Testis (tissue), 2 donors: ENCODE measurements at regions not wholly inside any gene's neighbourhood (a gene's known extent, or its start where the extent isn't known, plus 50 kb on each side); places are given as distances from the start of the nearest gene placed in this dataset.

ENCODE experiments used
- DNase-seq: peaks from one replicate; pipeline ENCODE4 v3.0.0-alpha.2; 2019
- H3K27ac ChIP-seq, 2 donors: fragments of 200-600 bp; sonication (generic); one replicate each; pipeline ENCODE4 v1.5.1; 2019
- H3K27me3 ChIP-seq: fragments of 200-600 bp; sonication (generic); one replicate; pipeline ENCODE4 v1.5.1; 2019
- H3K36me3 ChIP-seq: fragments of 200-600 bp; sonication (generic); one replicate; pipeline ENCODE4 v1.5.1; 2017; ENCODE audit warnings: low read depth; ENCODE audit errors: missing control alignments
- H3K4me1 ChIP-seq: fragments of 200-600 bp; sonication (generic); one replicate; pipeline ENCODE4 v1.5.1; 2019
- H3K4me3 ChIP-seq, 2 donors: fragments of 200-600 bp; sonication (generic); one replicate each; pipeline ENCODE4 v1.5.1; 2017 to 2019
- H3K9me3 ChIP-seq: fragments of 200-600 bp; sonication (generic); one replicate; pipeline ENCODE4 v1.5.1; 2017
- POLR2A ChIP-seq: fragments of 450-650 bp; IDR thresholded peaks from one replicate; pipeline ENCODE4 v1.6.1; 2017; ENCODE audit warnings: antibody characterized with exemption, mild to moderate bottlenecking, moderate library complexity
- WGBS, 2 donors: methylation state at CpG; one replicate each; pipeline ENCODE4 v1.1.5; 2018; 5-methylcytosine and 5-hydroxymethylcytosine counted together
- intact Hi-C: fragments of 100-400 bp; cut with DNase I; formaldehyde crosslinking; loops from one replicate; pipeline ENCODE4 v1.15.1; 2023; ENCODE audit warnings: low total_unique reads
- TF ChIP-seq, protein P1 (sequence below), 3 experiments: fragments of 450-650 bp in 2 of 3; fragments of 200-600 bp in 1 of 3; sonication (generic) in 1 of 3; IDR thresholded peaks; one replicate each; pipeline ENCODE4 v1.5.1; 2016 to 2019; ENCODE audit warnings: antibody characterized with exemption in 3 of 3, mild to moderate bottlenecking in 2 of 3, moderate library complexity in 1 of 3

DNA sequence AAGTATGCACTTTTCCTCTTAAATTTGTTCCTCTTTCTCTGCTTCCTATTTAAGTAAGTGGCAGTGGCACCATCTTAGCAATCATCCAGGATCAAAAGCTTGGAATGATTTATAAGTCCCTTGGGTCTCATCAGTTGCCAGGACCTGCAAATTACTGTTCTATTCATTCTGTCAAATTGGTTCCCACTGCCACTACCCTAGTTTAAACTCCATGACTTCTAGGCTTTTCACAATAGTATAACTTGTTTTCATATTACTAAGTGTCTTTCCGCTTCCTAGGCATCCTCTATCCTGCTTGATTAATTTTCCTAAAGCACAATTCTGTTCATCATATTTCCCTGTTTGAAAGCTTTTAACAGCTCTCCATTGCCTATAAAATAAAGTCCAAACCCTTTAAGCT is 363.9 kb upstream of the MEF2C start:
- DNase-seq, result no peak
- Histone ChIP-seq H3K27me3 (no peaks in the 10 kb centered on the region), H3K27ac (no peak overlapping the region), H3K4me1 (no peaks in the 10 kb centered on the region), H3K36me3 (no peaks in the 10 kb centered on the region), H3K4me3 (no peak overlapping the region), H3K9me3 (no peaks in the 10 kb centered on the region)
- WGBS, 2 donors, result 97 to 98% methylated on average over 1 of the region's 1 CpG
- intact Hi-C loops, result no loop called here
- no peak for TF ChIP-seq POLR2A
- TF ChIP-seq, protein P1, sequence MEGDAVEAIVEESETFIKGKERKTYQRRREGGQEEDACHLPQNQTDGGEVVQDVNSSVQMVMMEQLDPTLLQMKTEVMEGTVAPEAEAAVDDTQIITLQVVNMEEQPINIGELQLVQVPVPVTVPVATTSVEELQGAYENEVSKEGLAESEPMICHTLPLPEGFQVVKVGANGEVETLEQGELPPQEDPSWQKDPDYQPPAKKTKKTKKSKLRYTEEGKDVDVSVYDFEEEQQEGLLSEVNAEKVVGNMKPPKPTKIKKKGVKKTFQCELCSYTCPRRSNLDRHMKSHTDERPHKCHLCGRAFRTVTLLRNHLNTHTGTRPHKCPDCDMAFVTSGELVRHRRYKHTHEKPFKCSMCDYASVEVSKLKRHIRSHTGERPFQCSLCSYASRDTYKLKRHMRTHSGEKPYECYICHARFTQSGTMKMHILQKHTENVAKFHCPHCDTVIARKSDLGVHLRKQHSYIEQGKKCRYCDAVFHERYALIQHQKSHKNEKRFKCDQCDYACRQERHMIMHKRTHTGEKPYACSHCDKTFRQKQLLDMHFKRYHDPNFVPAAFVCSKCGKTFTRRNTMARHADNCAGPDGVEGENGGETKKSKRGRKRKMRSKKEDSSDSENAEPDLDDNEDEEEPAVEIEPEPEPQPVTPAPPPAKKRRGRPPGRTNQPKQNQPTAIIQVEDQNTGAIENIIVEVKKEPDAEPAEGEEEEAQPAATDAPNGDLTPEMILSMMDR (IDR thresholded peaks at IDR 0.05), result no peak

DNA sequence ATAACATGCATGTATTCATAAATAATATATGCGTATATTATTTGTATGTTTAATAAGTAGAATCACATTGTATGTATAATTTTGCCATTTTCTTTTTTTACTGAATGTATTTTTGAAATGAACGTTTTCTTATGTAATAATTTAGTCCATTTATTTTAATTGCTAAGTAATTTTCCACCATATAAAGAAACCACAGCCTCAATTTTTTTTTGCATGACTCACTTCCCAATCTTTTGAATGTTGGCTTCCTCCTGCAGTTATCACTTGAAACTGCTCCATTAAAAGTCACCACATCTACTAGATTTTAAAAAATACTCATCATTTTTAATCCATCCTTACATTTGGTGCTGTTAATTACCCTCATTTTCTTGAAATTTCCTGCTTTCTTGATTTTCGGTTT is 363.3 kb upstream of the MEF2C start:
- WGBS, 2 donors, result 85 to 87% methylated on average over 3 of the region's 3 CpGs
- Histone ChIP-seq H3K9me3 (no peaks in the 10 kb centered on the region), H3K36me3 (no peaks in the 10 kb centered on the region), H3K27ac (no peak overlapping the region), H3K4me3 (no peak overlapping the region), H3K4me1 (no peaks in the 10 kb centered on the region), H3K27me3 (no peaks in the 10 kb centered on the region)
- no peak for TF ChIP-seq POLR2A
- TF ChIP-seq, protein P1 (IDR thresholded peaks at IDR 0.05), result no peak
- intact Hi-C loops, result no loop called here
- DNase-seq, result no peak

DNA sequence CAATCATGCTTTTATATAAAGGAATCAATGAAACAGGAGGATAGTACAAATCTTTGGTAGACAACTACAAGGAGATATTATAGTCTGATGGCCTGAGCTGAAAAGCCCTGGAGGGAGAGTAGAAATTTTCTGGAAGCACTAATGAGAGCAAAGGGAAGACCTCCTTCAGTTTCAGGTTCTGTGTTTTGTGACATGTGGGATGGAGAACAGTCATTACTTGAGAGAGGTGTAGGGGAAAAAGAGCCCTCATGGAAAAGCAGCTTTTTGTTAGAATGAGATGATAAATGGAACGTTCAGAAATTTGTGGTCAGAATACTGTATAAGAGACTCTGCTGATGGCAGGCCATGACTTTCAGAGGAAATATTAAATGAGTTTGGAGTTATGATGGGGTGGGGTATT is 360.6 kb upstream of the MEF2C start:
- TF ChIP-seq POLR2A, result no peak
- TF ChIP-seq, protein P1 (IDR thresholded peaks at IDR 0.05), result no peak
- WGBS, 2 donors, result 82 to 84% methylated on average over 1 of the region's 1 CpG
- Histone ChIP-seq H3K27me3 (no peaks in the 10 kb centered on the region), H3K27ac (no peak overlapping the region), H3K36me3 (no peaks in the 10 kb centered on the region), H3K9me3 (no peaks in the 10 kb centered on the region), H3K4me1 (no peaks in the 10 kb centered on the region), H3K4me3 (no peak overlapping the region)
- DNase-seq, result no peak
- intact Hi-C loops, result no loop called here

DNA sequence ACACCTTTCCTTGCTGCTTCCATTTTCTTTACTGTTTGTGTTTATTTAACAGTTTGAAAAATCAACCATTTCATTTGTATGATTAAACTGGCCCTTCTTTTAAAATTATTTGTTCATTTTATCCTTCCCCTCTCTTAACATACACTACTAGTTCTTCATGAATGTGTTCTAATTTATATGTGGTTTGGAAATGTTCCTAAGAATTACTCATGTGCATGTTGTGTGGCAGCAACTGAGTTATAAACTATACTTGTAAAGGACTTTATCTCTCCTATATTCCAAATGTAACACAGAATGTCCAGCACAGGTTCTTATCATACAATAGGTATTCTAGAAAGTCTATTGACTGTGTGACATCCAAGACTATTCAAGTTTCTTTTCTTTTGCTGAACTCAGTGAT is 358.2 kb upstream of the MEF2C start:
- Histone ChIP-seq H3K27ac (no peak overlapping the region), H3K4me1 (no peaks in the 10 kb centered on the region), H3K4me3 (no peak overlapping the region), H3K27me3 (no peaks in the 10 kb centered on the region), H3K9me3 (no peaks in the 10 kb centered on the region), H3K36me3 (no peaks in the 10 kb centered on the region)
- DNase-seq, result no peak
- intact Hi-C loops, result no loop called here
- TF ChIP-seq POLR2A, result no peak
- TF ChIP-seq, protein P1 (IDR thresholded peaks at IDR 0.05), result no peak

DNA sequence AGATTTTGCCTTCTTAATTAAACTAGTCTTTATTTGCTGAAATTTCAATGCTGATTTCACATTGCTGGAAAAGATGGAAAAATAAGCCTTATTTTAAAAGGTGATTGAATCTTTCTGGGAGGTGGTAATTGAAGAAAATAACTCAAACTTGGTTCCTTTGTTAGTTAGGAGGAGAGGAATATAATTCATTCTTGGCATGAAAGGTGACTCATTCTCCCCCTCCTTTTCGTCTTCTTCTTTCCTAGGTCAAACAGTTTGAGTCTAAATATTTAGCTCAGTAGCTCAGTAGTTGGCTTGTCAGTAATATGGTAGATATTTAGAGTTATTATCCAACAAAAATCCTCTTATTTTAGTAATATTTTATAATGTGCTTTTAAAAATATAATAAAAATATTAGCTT is 353.9 kb upstream of the MEF2C start:
- 83 to 85% methylated on average over 1 of the region's 1 CpG for WGBS, 2 donors
- Histone ChIP-seq H3K36me3 (no peaks in the 10 kb centered on the region), H3K27ac (no peak overlapping the region), H3K4me1 (no peaks in the 10 kb centered on the region), H3K9me3 (no peaks in the 10 kb centered on the region), H3K4me3 (no peak overlapping the region), H3K27me3 (no peaks in the 10 kb centered on the region)
- intact Hi-C loops, result no loop called here
- no peak for DNase-seq
- TF ChIP-seq, protein P1 (IDR thresholded peaks at IDR 0.05), result no peak
